ENCODE measurements at regions not wholly inside any gene's neighbourhood (a gene's known extent, or its start where the extent isn't known, plus 50 kb on each side); places are given as distances from the start of the nearest gene placed in this dataset.

DNA sequence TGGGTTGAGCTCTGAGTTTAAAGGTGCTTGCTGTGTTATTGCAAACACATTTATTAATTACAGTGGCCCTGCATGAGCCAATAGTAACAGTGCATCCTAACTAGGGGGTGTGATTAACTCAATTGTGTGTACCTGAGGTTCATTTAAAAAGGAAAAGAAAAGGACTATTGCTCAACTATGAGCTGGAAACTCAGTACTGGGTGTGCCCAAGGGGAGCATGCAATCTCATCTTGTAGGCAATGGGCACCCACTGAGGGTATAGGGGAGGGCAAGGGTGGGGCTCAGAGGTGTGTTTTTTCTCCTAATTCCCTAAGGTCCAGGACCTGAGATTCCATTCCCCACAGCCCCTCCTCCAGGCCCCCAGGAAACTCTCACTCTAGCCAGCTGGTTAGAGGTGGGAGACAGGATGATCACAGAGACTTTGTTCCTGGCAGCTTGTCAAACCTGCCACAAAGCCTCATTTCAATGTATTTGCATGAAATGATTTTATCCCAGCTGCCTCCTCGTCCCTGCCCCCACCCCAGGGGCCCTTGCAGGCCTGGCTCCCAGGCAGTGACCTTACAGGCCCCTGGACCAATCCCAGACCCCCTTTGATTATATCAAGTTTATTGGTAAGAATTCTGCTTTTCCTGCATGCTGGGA is 220.7 kb downstream of the TBC1D2B start:
- no peaks in the 10 kb centered on the region for H3K36me3 ChIP-seq (ENCODE audit: control insufficient read depth in 2 of 2, insufficient read depth in 2 of 2, low read length in 2 of 2)
- H3K4me3 ChIP-seq (ENCODE audit: low read length in 2 of 2) = no peak overlapping the region
- no peak overlapping the region for H3K9ac ChIP-seq (ENCODE audit: low read length in 2 of 2)
- H3K4me1 ChIP-seq (ENCODE audit: control insufficient read depth, insufficient read depth, low read length) = no peaks in the 10 kb centered on the region
- no peak overlapping the region for H3K27ac ChIP-seq (ENCODE audit: low read length)
- H3K27me3 ChIP-seq (ENCODE audit: control insufficient read depth in 1 of 2, insufficient read depth in 2 of 2, low read length in 2 of 2) = peaks cover 0 to 6% of the 10 kb centered on the region in 2 donors
- no peaks in the 10 kb centered on the region for H3K9me3 ChIP-seq (ENCODE audit: control insufficient read depth in 2 of 2, low read length in 2 of 2)

DNA sequence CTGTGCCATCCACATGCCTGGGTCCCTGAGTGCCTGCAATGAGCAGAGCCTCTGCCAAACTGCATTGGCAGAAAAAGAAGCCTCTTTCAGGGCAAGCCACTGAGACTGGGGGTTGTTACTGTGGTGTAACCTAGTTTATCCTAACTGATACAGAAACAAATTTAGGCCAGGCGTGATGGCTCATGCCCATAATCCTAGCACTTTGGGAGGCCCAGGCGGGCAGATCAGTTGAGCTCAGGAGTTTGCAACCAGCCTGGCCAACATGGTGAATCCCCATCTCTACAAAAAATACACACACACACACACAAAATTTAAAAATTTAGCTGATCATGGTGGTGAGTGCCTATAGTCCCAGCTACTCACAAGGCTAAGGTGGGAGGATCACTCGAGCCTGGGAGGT is 221.6 kb downstream of the TBC1D2B start:
- H3K9ac ChIP-seq (ENCODE audit: low read length in 2 of 2) = no peak overlapping the region
- no peaks in the 10 kb centered on the region for H3K4me1 ChIP-seq (ENCODE audit: control insufficient read depth, insufficient read depth, low read length)
- H3K36me3 ChIP-seq (ENCODE audit: control insufficient read depth in 2 of 2, insufficient read depth in 2 of 2, low read length in 2 of 2) = no peaks in the 10 kb centered on the region
- no peaks in the 10 kb centered on the region for H3K9me3 ChIP-seq (ENCODE audit: control insufficient read depth in 2 of 2, low read length in 2 of 2)
- H3K27me3 ChIP-seq (ENCODE audit: control insufficient read depth in 1 of 2, insufficient read depth in 2 of 2, low read length in 2 of 2) = peaks cover 0 to 9% of the 10 kb centered on the region in 2 donors
- no peak overlapping the region for H3K4me3 ChIP-seq (ENCODE audit: low read length in 2 of 2)
- no peak overlapping the region for H3K27ac ChIP-seq (ENCODE audit: low read length)

DNA sequence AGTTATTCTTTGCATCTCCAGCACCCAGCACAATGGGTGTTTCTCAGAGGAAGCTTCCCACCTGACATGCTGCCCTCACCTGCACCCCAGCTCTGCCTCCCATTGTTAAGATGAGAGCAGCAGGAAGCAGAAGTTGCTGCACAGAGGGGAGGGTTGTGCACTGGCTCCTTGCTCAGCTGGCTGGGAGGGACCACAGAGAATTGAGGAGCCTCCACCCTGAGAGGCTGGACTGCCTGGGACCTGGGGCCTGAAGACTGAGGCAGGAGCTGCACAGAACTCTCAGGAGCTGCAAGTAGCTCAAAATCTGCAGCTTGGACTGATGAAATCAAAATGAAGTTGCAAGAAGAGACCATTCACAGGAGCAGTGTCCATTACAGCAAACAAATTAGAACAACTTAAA is 222.3 kb upstream of the LINGO1 start:
- H3K4me1 ChIP-seq (ENCODE audit: control insufficient read depth, insufficient read depth, low read length) = no peaks in the 10 kb centered on the region
- no peaks in the 10 kb centered on the region for H3K36me3 ChIP-seq (ENCODE audit: control insufficient read depth in 2 of 2, insufficient read depth in 2 of 2, low read length in 2 of 2)
- H3K9me3 ChIP-seq (ENCODE audit: control insufficient read depth in 2 of 2, low read length in 2 of 2) = peaks cover 0 to 6% of the 10 kb centered on the region in 2 donors
- no peak overlapping the region for H3K27ac ChIP-seq (ENCODE audit: low read length)
- H3K27me3 ChIP-seq (ENCODE audit: control insufficient read depth in 1 of 2, insufficient read depth in 2 of 2, low read length in 2 of 2) = peaks cover 0 to 6% of the 10 kb centered on the region in 2 donors
- H3K4me3 ChIP-seq (ENCODE audit: low read length in 2 of 2) = no peak overlapping the region
- no peak overlapping the region for H3K9ac ChIP-seq (ENCODE audit: low read length in 2 of 2)

GRCh38 chr15:77853910-77854309 is 221.2 kb upstream of the LINGO1 start:
- Histone ChIP-seq H3K4me3 (ENCODE audit: low read length in 2 of 2) (no peak overlapping the region), H3K9me3 (ENCODE audit: control insufficient read depth in 2 of 2, low read length in 2 of 2) (peaks cover 0 to 7% of the 10 kb centered on the region in 2 donors), H3K9ac (ENCODE audit: low read length in 2 of 2) (no peak overlapping the region), H3K27me3 (ENCODE audit: control insufficient read depth in 1 of 2, insufficient read depth in 2 of 2, low read length in 2 of 2) (peaks cover 0 to 6% of the 10 kb centered on the region in 2 donors), H3K27ac (ENCODE audit: low read length) (no peak overlapping the region), H3K36me3 (ENCODE audit: control insufficient read depth in 2 of 2, insufficient read depth in 2 of 2, low read length in 2 of 2) (no peaks in the 10 kb centered on the region), H3K4me1 (ENCODE audit: control insufficient read depth, insufficient read depth, low read length) (no peaks in the 10 kb centered on the region)

GRCh38 chr15:77853008-77853328 is 220.3 kb upstream of the LINGO1 start:
- Histone ChIP-seq H3K36me3 (ENCODE audit: control insufficient read depth in 2 of 2, insufficient read depth in 2 of 2, low read length in 2 of 2) (no peaks in the 10 kb centered on the region), H3K27ac (ENCODE audit: low read length) (no peak overlapping the region), H3K4me1 (ENCODE audit: control insufficient read depth, insufficient read depth, low read length) (no peaks in the 10 kb centered on the region), H3K9ac (ENCODE audit: low read length in 2 of 2) (no peak overlapping the region), H3K9me3 (ENCODE audit: control insufficient read depth in 2 of 2, low read length in 2 of 2) (peaks cover 0 to 7% of the 10 kb centered on the region in 2 donors), H3K4me3 (ENCODE audit: low read length in 2 of 2) (no peak overlapping the region), H3K27me3 (ENCODE audit: control insufficient read depth in 1 of 2, insufficient read depth in 2 of 2, low read length in 2 of 2) (peaks cover 0 to 4% of the 10 kb centered on the region in 2 donors)

DNA sequence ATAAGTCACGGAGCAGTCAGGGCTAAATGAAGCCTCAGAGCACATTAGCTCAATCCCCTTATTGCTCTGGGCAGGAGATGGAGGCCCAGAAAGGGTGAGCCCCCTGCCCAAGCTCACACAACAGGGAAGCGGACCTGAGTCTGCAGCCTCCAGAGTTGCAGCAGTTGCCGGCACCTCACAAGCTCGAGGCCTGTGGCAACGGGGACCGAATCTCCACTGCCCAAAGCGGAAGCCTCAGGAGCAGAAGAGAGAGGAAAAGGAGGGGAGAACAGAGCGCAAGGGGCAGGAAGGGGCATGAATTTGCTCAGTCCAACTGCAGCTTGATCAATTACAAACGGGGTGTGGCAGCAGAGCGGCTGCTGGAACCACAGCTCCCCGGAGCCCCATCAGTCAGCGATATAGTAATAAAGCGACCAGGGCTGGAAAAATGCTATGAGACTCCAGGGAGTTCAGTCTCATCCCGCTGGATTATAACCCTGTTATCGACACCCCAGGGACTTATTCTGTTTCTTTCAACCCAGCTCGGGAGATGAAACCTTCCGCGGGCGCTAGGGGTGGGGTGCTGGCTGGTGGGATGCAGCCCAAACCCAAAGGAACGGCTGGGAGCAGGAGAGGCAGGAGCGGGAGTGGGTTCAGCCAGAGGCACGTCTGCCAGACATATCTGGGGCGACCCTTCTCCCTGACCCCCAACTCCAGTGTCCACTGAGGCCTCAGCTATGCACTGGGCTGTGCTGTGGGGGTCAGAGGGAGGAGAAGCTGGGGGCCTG is 219.7 kb upstream of the LINGO1 start:
- no peak overlapping the region for H3K9ac ChIP-seq (ENCODE audit: low read length in 2 of 2)
- no peak overlapping the region for H3K4me3 ChIP-seq (ENCODE audit: low read length in 2 of 2)
- peaks cover 0 to 7% of the 10 kb centered on the region in 2 donors for H3K9me3 ChIP-seq (ENCODE audit: control insufficient read depth in 2 of 2, low read length in 2 of 2)
- no peaks in the 10 kb centered on the region for H3K4me1 ChIP-seq (ENCODE audit: control insufficient read depth, insufficient read depth, low read length)
- no peaks in the 10 kb centered on the region for H3K36me3 ChIP-seq (ENCODE audit: control insufficient read depth in 2 of 2, insufficient read depth in 2 of 2, low read length in 2 of 2)
- peaks cover 0 to 4% of the 10 kb centered on the region in 2 donors for H3K27me3 ChIP-seq (ENCODE audit: control insufficient read depth in 1 of 2, insufficient read depth in 2 of 2, low read length in 2 of 2)
- no peak overlapping the region for H3K27ac ChIP-seq (ENCODE audit: low read length)

DNA sequence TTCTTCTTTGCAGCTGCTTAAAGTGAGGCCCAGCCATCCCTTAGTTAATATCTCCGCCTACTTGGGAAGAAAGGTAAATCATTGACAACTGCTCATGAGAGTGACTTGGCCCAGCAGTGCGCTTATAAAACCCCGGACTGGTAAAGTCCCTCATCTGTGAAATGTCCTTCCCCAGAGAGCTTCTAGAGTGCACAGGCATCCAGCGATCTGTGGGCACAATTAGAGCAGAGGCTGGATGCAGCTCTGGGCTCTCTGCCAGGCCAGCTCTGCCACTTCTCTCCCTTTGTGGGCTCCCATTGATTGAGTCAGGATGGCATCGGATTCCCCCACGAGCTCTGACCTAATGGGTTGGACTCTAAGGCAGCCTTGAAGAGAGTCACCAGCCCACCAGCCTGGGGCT is 219.0 kb upstream of the LINGO1 start:
- Histone ChIP-seq H3K9me3 (ENCODE audit: control insufficient read depth in 2 of 2, low read length in 2 of 2) (peaks cover 0 to 7% of the 10 kb centered on the region in 2 donors), H3K9ac (ENCODE audit: low read length in 2 of 2) (no peak overlapping the region), H3K36me3 (ENCODE audit: control insufficient read depth in 2 of 2, insufficient read depth in 2 of 2, low read length in 2 of 2) (no peaks in the 10 kb centered on the region), H3K4me3 (ENCODE audit: low read length in 2 of 2) (no peak overlapping the region), H3K27me3 (ENCODE audit: control insufficient read depth in 1 of 2, insufficient read depth in 2 of 2, low read length in 2 of 2) (peaks cover 0 to 4% of the 10 kb centered on the region in 2 donors), H3K27ac (ENCODE audit: low read length) (no peak overlapping the region), H3K4me1 (ENCODE audit: control insufficient read depth, insufficient read depth, low read length) (no peaks in the 10 kb centered on the region)

- Histone ChIP-seq H3K4me3 (ENCODE audit: low read length in 2 of 2) (no peak overlapping the region), H3K9me3 (ENCODE audit: control insufficient read depth in 2 of 2, low read length in 2 of 2) (peaks cover 0 to 7% of the 10 kb centered on the region in 2 donors), H3K36me3 (ENCODE audit: control insufficient read depth in 2 of 2, insufficient read depth in 2 of 2, low read length in 2 of 2) (no peaks in the 10 kb centered on the region), H3K27ac (ENCODE audit: low read length) (no peak overlapping the region), H3K27me3 (ENCODE audit: control insufficient read depth in 1 of 2, insufficient read depth in 2 of 2, low read length in 2 of 2) (peaks cover 0 to 4% of the 10 kb centered on the region in 2 donors), H3K9ac (ENCODE audit: low read length in 2 of 2) (no peak overlapping the region), H3K4me1 (ENCODE audit: control insufficient read depth, insufficient read depth, low read length) (no peaks in the 10 kb centered on the region)
Observed at GRCh38 chr15:77851086-77851485, 218.4 kb upstream of the LINGO1 start.

DNA sequence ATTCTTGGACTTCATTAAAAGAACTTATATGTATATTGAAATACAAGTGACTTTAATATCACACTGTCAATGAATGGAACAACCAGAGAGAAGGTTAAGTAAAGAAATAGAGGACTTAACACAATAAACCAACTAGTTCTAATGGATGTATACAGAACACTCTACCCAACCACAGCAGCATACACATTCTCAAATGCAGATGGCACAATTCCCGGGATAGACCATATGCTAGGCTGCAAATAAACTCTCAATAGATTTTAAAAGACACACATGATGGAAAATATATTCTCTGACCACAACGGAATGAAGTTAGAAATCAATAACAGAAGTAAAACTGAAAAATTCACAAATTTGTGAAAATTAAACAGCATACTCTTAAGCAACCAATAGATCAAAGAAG is 214.3 kb upstream of the LINGO1 start:
- Histone ChIP-seq H3K27me3 (ENCODE audit: control insufficient read depth in 1 of 2, insufficient read depth in 2 of 2, low read length in 2 of 2) (peaks cover 0 to 4% of the 10 kb centered on the region in 2 donors), H3K4me1 (ENCODE audit: control insufficient read depth, insufficient read depth, low read length) (no peaks in the 10 kb centered on the region), H3K36me3 (ENCODE audit: control insufficient read depth in 2 of 2, insufficient read depth in 2 of 2, low read length in 2 of 2) (no peaks in the 10 kb centered on the region), H3K27ac (ENCODE audit: low read length) (no peak overlapping the region), H3K9ac (ENCODE audit: low read length in 2 of 2) (no peak overlapping the region), H3K9me3 (ENCODE audit: control insufficient read depth in 2 of 2, low read length in 2 of 2) (peaks cover 0 to 11% of the 10 kb centered on the region in 2 donors), H3K4me3 (ENCODE audit: low read length in 2 of 2) (no peak overlapping the region)

- Histone ChIP-seq H3K27me3 (ENCODE audit: control insufficient read depth in 1 of 2, insufficient read depth in 2 of 2, low read length in 2 of 2) (peaks cover 0 to 1% of the 10 kb centered on the region in 2 donors), H3K9me3 (ENCODE audit: control insufficient read depth in 2 of 2, low read length in 2 of 2) (peaks cover 0 to 11% of the 10 kb centered on the region in 2 donors), H3K27ac (ENCODE audit: low read length) (no peak overlapping the region), H3K36me3 (ENCODE audit: control insufficient read depth in 2 of 2, insufficient read depth in 2 of 2, low read length in 2 of 2) (no peaks in the 10 kb centered on the region), H3K4me3 (ENCODE audit: low read length in 2 of 2) (no peak overlapping the region), H3K4me1 (ENCODE audit: control insufficient read depth, insufficient read depth, low read length) (no peaks in the 10 kb centered on the region), H3K9ac (ENCODE audit: low read length in 2 of 2) (no peak overlapping the region)
Observed at GRCh38 chr15:77846360-77846759, 213.6 kb upstream of the LINGO1 start.
